ENCODE measurements at regions not wholly inside any gene's neighbourhood (a gene's known extent, or its start where the extent isn't known, plus 50 kb on each side); places are given as distances from the start of the nearest gene placed in this dataset.

DNA sequence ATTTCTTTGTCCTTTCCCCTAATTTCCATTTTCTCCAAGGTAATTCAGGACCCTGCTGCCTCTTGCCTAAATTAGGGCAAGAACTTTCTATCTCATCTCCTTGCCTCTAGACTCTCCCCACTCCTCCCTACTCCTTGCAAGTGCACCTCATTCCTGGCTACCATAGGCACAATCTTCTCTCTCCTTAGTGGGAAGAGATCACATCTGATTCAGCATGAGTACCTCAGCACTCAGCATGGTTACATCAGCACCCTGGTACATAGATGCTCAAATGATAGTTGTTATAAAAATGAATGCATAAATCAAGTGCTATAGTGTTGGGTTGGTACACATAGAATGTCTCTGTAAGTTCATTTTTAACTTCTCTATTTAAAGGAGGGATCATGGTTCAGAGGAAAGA, 313.4 kb upstream of the RASGRP1 start:
- Histone ChIP-seq H4K20me1 (ENCODE audit: insufficient read depth) (no peaks in the 10 kb centered on the region), H3F3A (ENCODE audit: insufficient read depth) (peaks cover 37% of the 10 kb centered on the region), H3K27ac (0 out of 2 replicates have a peak overlapping the region, but pooled peaks have one; percentile 35), H3K79me2 (ENCODE audit: insufficient read depth) (no peaks in the 10 kb centered on the region), H3K4me2 (ENCODE audit: unreplicated experiment) (no peak overlapping the region), H3K27me3 (replicated peaks; ENCODE audit: insufficient read depth) (no peaks in the 10 kb centered on the region), H2AFZ (no peak overlapping the region), H3K36me3 (ENCODE audit: low read depth) (no peaks in the 10 kb centered on the region), H3K9me2 (ENCODE audit: insufficient read depth) (peaks cover 4% of the 10 kb centered on the region; the same call in 1 of the 2 replicates), H3K9ac (no peak overlapping the region), H3K9me3 (ENCODE audit: low read depth) (no peaks in the 10 kb centered on the region), H3K4me1 (ENCODE audit: insufficient read depth) (peaks cover 50% of the 10 kb centered on the region), H3K4me3 (no peak overlapping the region)
- DNase-seq = peak; percentile 51
- no peak for TF ChIP-seq EZH2 (IDR thresholded peaks at IDR 0.05; ENCODE audit: insufficient read depth, poor library complexity, severe bottlenecking)
- no peak for TF ChIP-seq EZH2phosphoT487 (IDR thresholded peaks at IDR 0.05; ENCODE audit: insufficient read depth, low read depth)
- in situ Hi-C loops (cut with MboI) = no loop called here

DNA sequence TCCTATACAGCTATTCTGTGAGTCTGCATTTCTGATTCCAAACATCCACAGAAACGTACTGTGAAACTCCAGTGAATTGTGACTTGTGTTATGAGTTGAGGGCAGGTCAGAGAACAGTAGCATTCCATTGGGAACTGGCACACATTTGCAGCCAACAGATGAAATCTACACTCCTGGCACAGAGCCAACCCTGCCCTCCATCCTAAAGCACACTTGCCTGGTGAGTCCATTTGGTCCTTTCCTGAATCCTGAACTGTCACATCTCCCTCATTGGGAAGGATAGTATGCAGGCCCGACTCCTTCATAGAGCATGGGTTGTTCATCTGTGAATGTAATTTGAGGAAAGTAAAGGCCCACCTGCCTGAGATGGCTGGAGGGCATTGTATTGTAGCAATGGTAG, 314.3 kb upstream of the RASGRP1 start:
- peaks cover 4% of the 10 kb centered on the region; the same call in 1 of the 2 replicates for H3K9me2 ChIP-seq (ENCODE audit: insufficient read depth)
- H3K4me2 ChIP-seq (ENCODE audit: unreplicated experiment) = no peak overlapping the region
- in situ Hi-C loops (cut with MboI) = no loop called here
- H3K36me3 ChIP-seq (ENCODE audit: low read depth) = no peaks in the 10 kb centered on the region
- no peak overlapping the region for H3K9ac ChIP-seq
- H3K4me3 ChIP-seq = no peak overlapping the region
- H3K27me3 ChIP-seq (replicated peaks; ENCODE audit: insufficient read depth) = no peaks in the 10 kb centered on the region
- no peaks in the 10 kb centered on the region for H3K9me3 ChIP-seq (ENCODE audit: low read depth)
- H3K4me1 ChIP-seq (ENCODE audit: insufficient read depth) = peaks cover 48% of the 10 kb centered on the region
- DNase-seq = no peak
- peak overlapping the region; percentile 88 for H3K27ac ChIP-seq
- no peak overlapping the region for H2AFZ ChIP-seq
- WGBS, 2 experiments (ENCODE audit: low coverage in 1 of 2, low lambda C conversion rate in 2 of 2, missing lambda C conversion rate in 2 of 2) = 68 to 78% methylated on average over 2 of the region's 2 CpGs
- H3K79me2 ChIP-seq (ENCODE audit: insufficient read depth) = no peaks in the 10 kb centered on the region
- H4K20me1 ChIP-seq (ENCODE audit: insufficient read depth) = no peaks in the 10 kb centered on the region
- TF ChIP-seq EZH2phosphoT487 (IDR thresholded peaks at IDR 0.05; ENCODE audit: insufficient read depth, low read depth) = no peak
- TF ChIP-seq EZH2 (IDR thresholded peaks at IDR 0.05; ENCODE audit: insufficient read depth, poor library complexity, severe bottlenecking) = no peak
- H3F3A ChIP-seq (ENCODE audit: insufficient read depth) = peaks cover 43% of the 10 kb centered on the region

GRCh38 chr15:38879909-38880471, 315.4 kb upstream of the RASGRP1 start:
- no peaks in the 10 kb centered on the region for H4K20me1 ChIP-seq (ENCODE audit: insufficient read depth)
- H3K9ac ChIP-seq = peak overlapping the region; percentile 53
- H3K4me2 ChIP-seq (ENCODE audit: unreplicated experiment) = no peak overlapping the region
- H3K79me2 ChIP-seq (ENCODE audit: insufficient read depth) = no peaks in the 10 kb centered on the region
- peaks cover 58% of the 10 kb centered on the region for H3K4me1 ChIP-seq (ENCODE audit: insufficient read depth)
- WGBS, 2 experiments (ENCODE audit: low coverage in 1 of 2, low lambda C conversion rate in 2 of 2, missing lambda C conversion rate in 2 of 2) = 38 to 40% methylated on average over 4 of the region's 4 CpGs
- no peaks in the 10 kb centered on the region for H3K36me3 ChIP-seq (ENCODE audit: low read depth)
- H3K27ac ChIP-seq = peak overlapping the region; percentile 88
- 0 out of 2 replicates have a peak overlapping the region, but pooled peaks have one; percentile 7 for H2AFZ ChIP-seq
- in situ Hi-C loops (cut with MboI) = no loop called here
- H3F3A ChIP-seq (ENCODE audit: insufficient read depth) = peaks cover 54% of the 10 kb centered on the region
- H3K27me3 ChIP-seq (replicated peaks; ENCODE audit: insufficient read depth) = no peaks in the 10 kb centered on the region
- TF ChIP-seq EZH2 (IDR thresholded peaks at IDR 0.05; ENCODE audit: insufficient read depth, poor library complexity, severe bottlenecking) (no peak), EZH2phosphoT487 (IDR thresholded peaks at IDR 0.05; ENCODE audit: insufficient read depth, low read depth) (no peak)
- peak; percentile 86 for DNase-seq
- no peak overlapping the region for H3K4me3 ChIP-seq
- no peaks in the 10 kb centered on the region for H3K9me3 ChIP-seq (ENCODE audit: low read depth)
- H3K9me2 ChIP-seq (ENCODE audit: insufficient read depth) = peaks cover 4% of the 10 kb centered on the region; the same call in 1 of the 2 replicates

DNA sequence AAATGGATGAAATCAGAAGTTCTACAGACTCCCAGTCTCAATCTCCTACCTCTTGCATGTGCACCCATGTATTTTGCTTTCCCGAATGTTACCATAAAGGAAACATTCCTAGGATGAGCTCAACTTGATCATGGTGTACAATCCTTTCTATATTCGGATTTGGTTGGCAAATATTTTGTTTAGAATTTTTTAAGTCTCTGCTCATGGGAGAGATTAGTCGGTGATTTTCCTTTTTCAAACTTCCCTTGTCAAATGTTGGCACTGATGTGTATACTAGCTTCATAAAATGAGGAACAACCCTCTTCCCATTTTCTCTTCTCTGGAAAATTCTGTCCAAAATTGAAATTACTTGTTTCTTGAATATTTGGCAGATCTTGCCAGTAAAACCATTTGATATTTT, 317.6 kb upstream of the RASGRP1 start:
- H3K79me2 ChIP-seq (ENCODE audit: insufficient read depth) = no peaks in the 10 kb centered on the region
- 23 to 27% methylated on average over 3 of the region's 3 CpGs for WGBS, 2 experiments (ENCODE audit: low coverage in 1 of 2, low lambda C conversion rate in 2 of 2, missing lambda C conversion rate in 2 of 2)
- H3K4me1 ChIP-seq (ENCODE audit: insufficient read depth) = peaks cover 74% of the 10 kb centered on the region
- peak overlapping the region; percentile 35 for H3K27ac ChIP-seq
- in situ Hi-C loops (cut with MboI) = no loop called here
- no peak overlapping the region for H3K9ac ChIP-seq
- TF ChIP-seq EZH2 (IDR thresholded peaks at IDR 0.05; ENCODE audit: insufficient read depth, poor library complexity, severe bottlenecking) (no peak), EZH2phosphoT487 (IDR thresholded peaks at IDR 0.05; ENCODE audit: insufficient read depth, low read depth) (no peak)
- no peaks in the 10 kb centered on the region for H3K36me3 ChIP-seq (ENCODE audit: low read depth)
- no peak overlapping the region for H2AFZ ChIP-seq
- no peak overlapping the region for H3K4me2 ChIP-seq (ENCODE audit: unreplicated experiment)
- peaks cover 4% of the 10 kb centered on the region; the same call in 1 of the 2 replicates for H3K9me2 ChIP-seq (ENCODE audit: insufficient read depth)
- no peaks in the 10 kb centered on the region for H3K27me3 ChIP-seq (replicated peaks; ENCODE audit: insufficient read depth)
- peak; percentile 37 for DNase-seq
- H3K9me3 ChIP-seq (ENCODE audit: low read depth) = no peaks in the 10 kb centered on the region
- no peak overlapping the region for H3K4me3 ChIP-seq
- H4K20me1 ChIP-seq (ENCODE audit: insufficient read depth) = no peaks in the 10 kb centered on the region
- H3F3A ChIP-seq (ENCODE audit: insufficient read depth) = peaks cover 76% of the 10 kb centered on the region
